Fibroblast of lung (primary cell): ENCODE measurements at regions not wholly inside any gene's neighbourhood (a gene's known extent, or its start where the extent isn't known, plus 50 kb on each side); places are given as distances from the start of the nearest gene placed in this dataset.

Experiments used
- DNase-seq, 2 donors: peaks; one replicate each; pipeline versions ENCODE4 v3.0.0 to v3.0.0-alpha.2; 2010; ENCODE audit warnings: low read depth in 2 of 2
- H2AFZ ChIP-seq: 2 replicates; pipeline ENCODE4 v1.5.1; 2012; ENCODE audit warnings: low read length, control low read depth, inconsistent platforms
- H3K27ac ChIP-seq: 2 replicates; pipeline ENCODE4 v1.5.1; 2011; ENCODE audit warnings: low read length, control low read depth; ENCODE audit not compliant: insufficient read depth
- H3K27me3 ChIP-seq: 2 replicates; pipeline ENCODE4 v1.5.1; 2011; ENCODE audit warnings: mild to moderate bottlenecking, low read length; ENCODE audit not compliant: control insufficient read depth, insufficient read depth
- H3K36me3 ChIP-seq: 2 replicates; pipeline ENCODE4 v1.5.1; 2011; ENCODE audit warnings: low read length; ENCODE audit not compliant: control insufficient read depth, insufficient read depth
- H3K4me1 ChIP-seq: 2 replicates; pipeline ENCODE4 v1.5.1; 2011; ENCODE audit warnings: low read length; ENCODE audit not compliant: control insufficient read depth, insufficient read depth; ENCODE audit errors: extremely low read depth
- H3K4me2 ChIP-seq: 2 replicates; pipeline ENCODE4 v1.5.1; 2011; ENCODE audit warnings: low read length, control low read depth; ENCODE audit not compliant: insufficient read depth; ENCODE audit errors: extremely low read depth
- H3K4me3 ChIP-seq, 4 experiments: fragments of 200-600 bp in 1 of 4; sonication (generic) in 1 of 4; replicated peaks in 1 of 4; 2 replicates each; pipeline ENCODE4 v1.5.1; 2011 to 2016; ENCODE audit warnings: low read length in 4 of 4, low read depth in 3 of 4, mild to moderate bottlenecking in 3 of 4, control low read depth in 2 of 4, inconsistent platforms in 1 of 4, mixed read lengths in 1 of 4; ENCODE audit not compliant: insufficient read depth in 1 of 4; ENCODE audit errors: control extremely low read depth in 1 of 4
- H3K79me2 ChIP-seq: 2 replicates; pipeline ENCODE4 v1.5.1; 2012; ENCODE audit warnings: mild to moderate bottlenecking, low read length, inconsistent platforms; ENCODE audit not compliant: control insufficient read depth, insufficient read depth
- H3K9ac ChIP-seq: 2 replicates; pipeline ENCODE4 v1.5.1; 2011; ENCODE audit warnings: mild to moderate bottlenecking, low read length, control low read depth; ENCODE audit not compliant: insufficient read depth
- H3K9me3 ChIP-seq: 2 replicates; pipeline ENCODE4 v1.5.1; 2012; ENCODE audit warnings: low read depth, low read length; ENCODE audit not compliant: control insufficient read depth, insufficient read depth
- H4K20me1 ChIP-seq: 2 replicates; pipeline ENCODE4 v1.5.1; 2011; ENCODE audit warnings: low read length; ENCODE audit not compliant: control insufficient read depth, insufficient read depth; ENCODE audit errors: extremely low read depth
- EZH2 ChIP-seq: IDR thresholded peaks from 2 replicates; pipeline ENCODE4 v1.5.1; 2012; ENCODE audit warnings: low read length, control low read depth, mild to moderate bottlenecking; ENCODE audit errors: missing control alignments
- TF ChIP-seq, protein P1 (sequence below), 2 donors: IDR thresholded peaks in 1 of 2; conservative IDR thresholded peaks in 1 of 2; 1 replicate in 1 of 2; 2 replicates in 1 of 2; pipeline ENCODE4 v1.5.1; 2011 to 2012; ENCODE audit warnings: low read length in 2 of 2, control low read depth in 1 of 2, inconsistent platforms in 1 of 2, low read depth in 1 of 2, mild to moderate bottlenecking in 1 of 2

DNA sequence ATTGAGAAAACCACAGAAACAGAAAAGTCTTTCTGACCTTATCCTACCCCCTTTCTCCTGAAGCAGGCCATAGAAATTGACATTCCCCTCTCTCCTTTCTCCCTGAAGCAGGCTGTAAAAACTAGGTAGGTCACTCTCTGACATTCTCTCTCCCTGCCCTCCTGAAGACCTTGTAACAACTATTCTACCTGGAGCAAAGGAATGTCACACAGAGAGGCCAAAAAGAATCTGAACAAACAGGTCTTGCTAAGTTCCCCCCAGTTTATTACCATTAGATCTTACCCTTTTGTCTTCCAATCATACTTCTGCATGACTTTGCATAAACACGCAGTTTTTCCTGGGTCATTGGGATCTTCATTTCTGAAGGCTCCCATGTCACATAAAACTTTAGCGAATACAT lies 198.3 kb upstream of the GYPA start:
- H3K27me3 ChIP-seq = no peaks in the 10 kb centered on the region
- no peaks in the 10 kb centered on the region for H4K20me1 ChIP-seq
- no peak overlapping the region for H3K9ac ChIP-seq
- H3K36me3 ChIP-seq = no peaks in the 10 kb centered on the region
- no peak for DNase-seq
- no peak overlapping the region for H3K27ac ChIP-seq
- no peaks in the 10 kb centered on the region for H3K79me2 ChIP-seq
- TF ChIP-seq EZH2 = no peak
- TF ChIP-seq, protein P1, sequence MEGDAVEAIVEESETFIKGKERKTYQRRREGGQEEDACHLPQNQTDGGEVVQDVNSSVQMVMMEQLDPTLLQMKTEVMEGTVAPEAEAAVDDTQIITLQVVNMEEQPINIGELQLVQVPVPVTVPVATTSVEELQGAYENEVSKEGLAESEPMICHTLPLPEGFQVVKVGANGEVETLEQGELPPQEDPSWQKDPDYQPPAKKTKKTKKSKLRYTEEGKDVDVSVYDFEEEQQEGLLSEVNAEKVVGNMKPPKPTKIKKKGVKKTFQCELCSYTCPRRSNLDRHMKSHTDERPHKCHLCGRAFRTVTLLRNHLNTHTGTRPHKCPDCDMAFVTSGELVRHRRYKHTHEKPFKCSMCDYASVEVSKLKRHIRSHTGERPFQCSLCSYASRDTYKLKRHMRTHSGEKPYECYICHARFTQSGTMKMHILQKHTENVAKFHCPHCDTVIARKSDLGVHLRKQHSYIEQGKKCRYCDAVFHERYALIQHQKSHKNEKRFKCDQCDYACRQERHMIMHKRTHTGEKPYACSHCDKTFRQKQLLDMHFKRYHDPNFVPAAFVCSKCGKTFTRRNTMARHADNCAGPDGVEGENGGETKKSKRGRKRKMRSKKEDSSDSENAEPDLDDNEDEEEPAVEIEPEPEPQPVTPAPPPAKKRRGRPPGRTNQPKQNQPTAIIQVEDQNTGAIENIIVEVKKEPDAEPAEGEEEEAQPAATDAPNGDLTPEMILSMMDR (conservative IDR thresholded peaks at IDR 0.05 in 1 of 2, IDR thresholded peaks at IDR 0.05 in 1 of 2; ENCODE audit: low read depth in 1 of 2, low read length in 2 of 2) = no peak
- no peaks in the 10 kb centered on the region for H3K4me1 ChIP-seq
- H3K9me3 ChIP-seq = no peaks in the 10 kb centered on the region
- no peak overlapping the region for H3K4me3 ChIP-seq
- no peak overlapping the region for H3K4me2 ChIP-seq
- H2AFZ ChIP-seq = no peak overlapping the region

DNA sequence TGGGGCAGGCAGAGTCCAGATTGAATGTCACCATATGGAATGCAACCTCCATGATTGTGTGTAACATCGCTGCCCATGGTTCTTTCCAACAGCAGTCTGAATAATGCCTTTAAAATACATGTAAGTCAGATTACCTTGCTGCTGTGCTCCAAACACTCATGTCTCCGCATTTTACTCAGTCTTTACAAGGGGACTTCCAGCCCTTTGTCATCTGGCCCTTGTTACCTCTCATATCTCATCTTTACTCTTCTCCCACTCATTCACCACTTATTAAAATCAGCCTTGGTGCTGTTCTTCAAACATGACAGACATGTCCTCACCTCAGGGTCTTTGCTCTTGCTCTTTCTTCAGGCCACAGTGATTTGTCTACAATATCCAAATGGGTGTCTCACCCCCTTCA lies 200.4 kb upstream of the GYPA start:
- TF ChIP-seq EZH2 = no peak
- TF ChIP-seq, protein P1 (conservative IDR thresholded peaks at IDR 0.05 in 1 of 2, IDR thresholded peaks at IDR 0.05 in 1 of 2; ENCODE audit: low read depth in 1 of 2, low read length in 2 of 2) = no peak
- H3K4me3 ChIP-seq = no peak overlapping the region
- no peak overlapping the region for H3K4me2 ChIP-seq
- H3K27ac ChIP-seq = no peak overlapping the region
- no peaks in the 10 kb centered on the region for H3K79me2 ChIP-seq
- no peaks in the 10 kb centered on the region for H3K27me3 ChIP-seq
- H2AFZ ChIP-seq = no peak overlapping the region
- H3K9ac ChIP-seq = no peak overlapping the region
- no peak for DNase-seq
- no peaks in the 10 kb centered on the region for H4K20me1 ChIP-seq
- no peaks in the 10 kb centered on the region for H3K4me1 ChIP-seq
- no peaks in the 10 kb centered on the region for H3K36me3 ChIP-seq
- no peaks in the 10 kb centered on the region for H3K9me3 ChIP-seq

DNA sequence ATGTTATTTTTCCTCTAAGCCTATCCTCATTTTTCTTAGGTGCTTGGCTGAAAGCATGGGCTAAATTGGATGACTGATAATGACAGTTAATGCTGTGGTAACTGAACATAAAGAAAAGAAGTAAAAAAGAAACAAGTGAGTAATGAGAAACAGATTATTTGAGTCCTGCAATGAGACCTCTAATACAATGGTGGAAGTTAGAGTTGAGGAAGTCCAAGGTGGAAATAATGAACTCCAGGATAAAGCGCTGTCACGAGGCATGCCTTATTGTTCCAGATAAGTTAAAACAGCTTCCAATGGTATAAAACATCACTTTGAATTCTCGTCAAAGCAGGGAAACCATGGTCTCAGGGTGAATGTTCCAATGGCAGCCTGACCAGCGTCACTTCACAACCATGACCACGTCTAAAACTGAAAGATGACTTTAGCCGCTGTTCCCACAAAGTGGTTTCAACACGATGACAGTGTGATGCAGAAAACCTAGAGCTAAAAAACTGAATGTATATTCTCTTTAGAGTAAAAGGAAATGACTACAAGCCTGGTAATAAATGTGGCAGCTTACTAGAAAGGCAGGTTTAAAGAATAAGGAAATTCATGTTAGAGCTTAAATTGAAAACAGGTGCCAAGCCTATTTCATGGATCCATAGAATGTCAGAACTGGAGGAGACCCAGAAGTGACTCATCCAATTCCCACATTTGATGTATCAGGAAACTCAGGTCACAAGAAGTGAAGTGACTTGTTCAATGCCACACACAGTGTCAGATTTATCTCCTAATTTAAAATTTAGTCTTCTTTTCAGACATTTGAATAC lies 202.6 kb upstream of the GYPA start:
- peak; percentile 5 to 45 for DNase-seq
- Histone ChIP-seq H3K9me3 (no peaks in the 10 kb centered on the region), H3K79me2 (no peaks in the 10 kb centered on the region), H3K36me3 (no peaks in the 10 kb centered on the region), H3K27ac (no peak overlapping the region), H3K27me3 (no peaks in the 10 kb centered on the region), H2AFZ (no peak overlapping the region), H3K9ac (no peak overlapping the region), H3K4me3 (no peak overlapping the region), H4K20me1 (no peaks in the 10 kb centered on the region), H3K4me2 (no peak overlapping the region), H3K4me1 (no peaks in the 10 kb centered on the region)
- TF ChIP-seq, protein P1 (conservative IDR thresholded peaks at IDR 0.05 in 1 of 2, IDR thresholded peaks at IDR 0.05 in 1 of 2; ENCODE audit: low read depth in 1 of 2, low read length in 2 of 2) = no peak
- TF ChIP-seq EZH2 = no peak
